ENCODE measurements at regions not wholly inside any gene's neighbourhood (a gene's known extent, or its start where the extent isn't known, plus 50 kb on each side); places are given as distances from the start of the nearest gene placed in this dataset.

DNA sequence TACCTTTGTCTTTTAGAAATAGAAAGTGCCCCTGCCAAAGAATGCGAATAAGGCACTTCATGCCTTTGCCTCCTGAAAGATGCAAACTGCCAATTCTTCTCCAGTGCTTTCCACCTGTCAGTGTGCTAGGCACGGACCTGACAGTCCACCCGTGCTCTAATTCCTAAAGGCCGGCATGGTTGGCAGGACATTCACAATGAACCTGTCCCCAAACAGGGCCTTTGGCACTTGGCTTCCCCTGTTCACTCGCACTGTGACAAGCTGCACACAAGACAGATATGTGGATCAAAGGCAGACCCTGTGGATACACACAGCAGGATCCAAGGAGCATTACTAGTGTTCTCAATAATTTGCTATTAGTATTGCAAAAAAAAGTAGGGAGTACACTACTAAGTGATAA, 505.7 kb upstream of the AGTR1 start:
- TF ChIP-seq, protein P1, sequence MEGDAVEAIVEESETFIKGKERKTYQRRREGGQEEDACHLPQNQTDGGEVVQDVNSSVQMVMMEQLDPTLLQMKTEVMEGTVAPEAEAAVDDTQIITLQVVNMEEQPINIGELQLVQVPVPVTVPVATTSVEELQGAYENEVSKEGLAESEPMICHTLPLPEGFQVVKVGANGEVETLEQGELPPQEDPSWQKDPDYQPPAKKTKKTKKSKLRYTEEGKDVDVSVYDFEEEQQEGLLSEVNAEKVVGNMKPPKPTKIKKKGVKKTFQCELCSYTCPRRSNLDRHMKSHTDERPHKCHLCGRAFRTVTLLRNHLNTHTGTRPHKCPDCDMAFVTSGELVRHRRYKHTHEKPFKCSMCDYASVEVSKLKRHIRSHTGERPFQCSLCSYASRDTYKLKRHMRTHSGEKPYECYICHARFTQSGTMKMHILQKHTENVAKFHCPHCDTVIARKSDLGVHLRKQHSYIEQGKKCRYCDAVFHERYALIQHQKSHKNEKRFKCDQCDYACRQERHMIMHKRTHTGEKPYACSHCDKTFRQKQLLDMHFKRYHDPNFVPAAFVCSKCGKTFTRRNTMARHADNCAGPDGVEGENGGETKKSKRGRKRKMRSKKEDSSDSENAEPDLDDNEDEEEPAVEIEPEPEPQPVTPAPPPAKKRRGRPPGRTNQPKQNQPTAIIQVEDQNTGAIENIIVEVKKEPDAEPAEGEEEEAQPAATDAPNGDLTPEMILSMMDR (IDR thresholded peaks at IDR 0.05), result no peak

GRCh38 chr3:148197061-148197460, 500.6 kb upstream of the AGTR1 start:
- TF ChIP-seq, protein P1 (IDR thresholded peaks at IDR 0.05), result no peak

DNA sequence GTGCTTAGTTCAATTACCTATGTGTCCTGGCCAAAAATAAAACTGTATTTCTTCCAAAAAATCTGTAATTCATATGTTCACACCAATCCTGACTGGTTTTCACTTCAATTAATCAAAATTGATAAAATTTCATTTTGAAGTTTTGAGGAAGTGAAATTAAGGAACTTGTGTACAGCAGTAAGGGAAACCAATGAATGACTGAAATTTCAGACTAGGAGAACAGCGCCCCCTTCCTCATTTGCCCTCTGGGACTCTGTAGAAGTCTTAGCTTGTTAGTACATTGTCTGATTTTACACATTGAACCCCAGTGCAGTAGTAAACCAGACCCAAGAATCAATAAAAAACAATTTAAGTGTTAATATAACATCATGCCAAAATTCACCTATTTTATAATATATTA, 495.3 kb upstream of the AGTR1 start:
- TF ChIP-seq, protein P1 (IDR thresholded peaks at IDR 0.05), result peak; percentile 41; the same call in 1 of the 2 replicates

- TF ChIP-seq, protein P1 (IDR thresholded peaks at IDR 0.05), result no peak
These were observed 494.2 kb upstream of the AGTR1 start for GRCh38 chr3:148203297-148204010.

DNA sequence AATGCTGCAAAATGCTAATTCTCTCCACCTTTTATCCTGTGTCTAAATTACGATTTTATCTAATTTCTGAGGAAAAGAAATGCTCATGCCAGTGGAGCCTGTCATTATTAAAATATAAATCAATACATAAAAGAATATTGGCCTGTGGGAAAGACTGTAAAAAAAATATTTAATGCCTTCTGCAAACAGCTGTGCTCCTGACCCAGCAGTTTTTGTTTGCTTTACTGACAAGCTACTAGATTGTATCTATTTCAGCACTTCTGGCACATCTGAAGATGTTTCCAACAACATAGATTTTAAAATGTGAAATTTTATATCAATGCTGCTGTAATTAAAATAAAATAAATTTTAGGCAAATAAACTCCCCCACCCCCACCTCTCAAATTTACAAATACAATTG, 493.6 kb upstream of the AGTR1 start:
- TF ChIP-seq, protein P1 (IDR thresholded peaks at IDR 0.05), result no peak

- TF ChIP-seq, protein P1 (IDR thresholded peaks at IDR 0.05), result no peak
These were observed 491.7 kb upstream of the AGTR1 start for GRCh38 chr3:148205977-148206376.

DNA sequence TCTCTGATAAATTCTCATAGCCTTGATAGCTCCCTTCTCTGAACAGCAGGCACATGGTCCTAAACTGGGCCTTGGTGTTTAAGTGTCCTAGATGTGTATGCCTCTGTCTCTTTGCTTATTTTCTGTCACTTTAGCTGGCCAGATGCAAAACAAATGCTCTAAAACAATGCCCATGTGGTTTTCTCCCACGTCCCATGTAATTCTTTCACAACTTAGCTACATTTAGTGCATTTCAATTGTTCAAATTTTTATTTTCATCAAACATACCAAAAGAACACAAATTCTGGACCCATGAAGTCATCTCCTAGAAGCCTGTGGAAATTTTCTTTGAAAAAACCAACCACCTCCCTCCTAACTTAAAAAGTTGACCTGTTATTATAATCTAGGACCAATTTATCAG, 491.3 kb upstream of the AGTR1 start:
- TF ChIP-seq, protein P1 (IDR thresholded peaks at IDR 0.05), result no peak

- TF ChIP-seq, protein P1 (IDR thresholded peaks at IDR 0.05), result no peak
These were observed 488.7 kb upstream of the AGTR1 start for GRCh38 chr3:148208975-148209374.
